Retina (tissue), 1 donor: ENCODE measurements at regions not wholly inside any gene's neighbourhood (a gene's known extent, or its start where the extent isn't known, plus 50 kb on each side); places are given as distances from the start of the nearest gene placed in this dataset.

Experiments used
- DNase-seq: peaks from one replicate; pipeline ENCODE4 v3.0.0-alpha.2; 2016

DNA sequence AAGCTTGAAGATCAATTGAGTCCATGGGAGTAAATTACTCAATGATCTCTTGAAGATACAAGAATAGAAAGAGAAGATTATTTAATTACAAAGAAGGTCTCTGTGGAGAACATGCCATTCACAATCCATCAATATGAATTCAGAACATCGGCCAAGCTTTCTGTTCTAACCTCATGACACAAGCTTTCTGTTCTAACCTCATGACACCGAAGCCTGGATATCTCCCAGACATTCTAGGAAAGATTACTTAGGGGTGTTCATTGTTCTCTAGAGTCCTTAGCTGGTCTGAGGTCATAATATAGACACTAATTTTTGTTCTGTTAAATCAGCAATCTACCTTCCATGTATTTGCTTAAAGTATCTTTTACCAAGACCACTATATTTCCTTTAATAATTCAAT lies 95.5 kb downstream of the RDH14 start:
- no peak for DNase-seq

DNA sequence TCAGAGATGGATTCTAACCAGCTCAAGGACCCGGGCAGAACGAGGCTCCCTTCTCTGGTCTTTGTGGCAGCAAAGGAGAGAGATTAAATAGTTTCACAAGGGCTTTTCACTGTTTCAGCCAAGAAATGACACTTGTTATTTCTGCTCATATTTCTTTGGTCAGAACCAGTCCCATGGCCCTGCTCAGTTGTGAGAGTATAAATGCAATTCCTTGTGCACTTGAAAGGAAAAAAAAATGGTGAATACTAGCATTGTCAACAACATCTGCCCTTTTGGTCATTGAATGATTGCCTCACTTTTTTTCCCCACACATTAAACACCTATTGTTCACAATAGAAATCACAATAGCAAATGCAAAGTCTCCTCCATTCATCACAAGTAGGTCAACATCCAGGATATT lies 104.4 kb downstream of the RDH14 start:
- DNase-seq, result no peak

DNA sequence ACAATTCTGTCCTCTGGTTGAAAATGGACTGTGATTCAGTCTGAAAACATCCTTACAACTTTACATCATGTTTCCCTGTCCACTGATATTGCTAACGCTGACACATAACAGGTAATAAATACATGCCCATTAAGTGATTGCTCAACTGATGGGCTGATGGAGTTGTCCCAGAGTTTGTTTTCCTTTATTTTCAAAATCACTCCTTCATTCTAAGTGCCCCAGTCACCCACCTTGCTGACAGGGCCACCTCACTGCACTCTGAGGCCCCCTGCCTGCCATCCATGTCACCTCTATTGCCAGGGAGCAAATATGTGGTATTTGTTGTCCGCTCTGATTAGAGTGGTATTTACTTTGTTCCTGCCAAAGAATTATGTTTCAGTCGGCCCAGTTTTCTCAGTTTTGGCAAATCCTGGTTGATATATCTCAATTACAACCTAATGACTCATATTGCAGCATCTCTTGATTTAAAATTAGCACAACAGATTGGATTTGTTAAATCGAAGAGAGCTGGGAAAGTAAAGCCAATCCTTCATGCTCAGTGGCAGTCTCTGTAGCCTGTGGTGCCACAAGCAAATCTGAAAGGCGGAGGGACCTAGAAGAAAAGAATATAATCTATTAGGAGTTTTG lies 105.1 kb downstream of the RDH14 start:
- DNase-seq, result no peak

- DNase-seq, result no peak
Measured at GRCh38 chr2:18454692-18455235, 105.7 kb downstream of the RDH14 start.

DNA sequence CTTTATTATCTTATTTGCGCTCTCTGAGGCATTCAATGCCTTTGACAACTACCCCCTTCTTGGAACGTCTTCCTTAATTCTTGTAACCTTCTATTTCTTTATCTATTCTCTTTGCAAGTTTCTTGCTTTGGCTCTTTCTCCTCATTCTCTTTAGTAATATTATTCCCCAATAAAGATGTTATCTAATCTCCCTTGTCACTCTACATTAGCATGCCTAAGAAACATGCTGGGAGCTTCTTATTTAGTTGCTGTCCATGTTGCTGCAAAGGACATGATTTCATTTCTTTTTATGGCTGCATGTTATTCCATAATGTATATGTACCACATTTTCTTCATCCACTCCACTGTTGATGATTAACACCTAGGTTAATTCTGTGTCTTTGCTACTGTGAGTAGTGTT lies 113.7 kb downstream of the RDH14 start:
- DNase-seq, result no peak

- DNase-seq, result peak; percentile 8
Measured at GRCh38 chr2:18445433-18446320, 114.8 kb downstream of the RDH14 start.

GRCh38 chr2:18444806-18445205 lies 115.6 kb downstream of the RDH14 start:
- no peak for DNase-seq

- DNase-seq, result no peak
Measured at GRCh38 chr2:18441583-18441982, 118.9 kb downstream of the RDH14 start.

- no peak for DNase-seq
Measured at GRCh38 chr2:18440777-18441176, 119.7 kb downstream of the RDH14 start.

DNA sequence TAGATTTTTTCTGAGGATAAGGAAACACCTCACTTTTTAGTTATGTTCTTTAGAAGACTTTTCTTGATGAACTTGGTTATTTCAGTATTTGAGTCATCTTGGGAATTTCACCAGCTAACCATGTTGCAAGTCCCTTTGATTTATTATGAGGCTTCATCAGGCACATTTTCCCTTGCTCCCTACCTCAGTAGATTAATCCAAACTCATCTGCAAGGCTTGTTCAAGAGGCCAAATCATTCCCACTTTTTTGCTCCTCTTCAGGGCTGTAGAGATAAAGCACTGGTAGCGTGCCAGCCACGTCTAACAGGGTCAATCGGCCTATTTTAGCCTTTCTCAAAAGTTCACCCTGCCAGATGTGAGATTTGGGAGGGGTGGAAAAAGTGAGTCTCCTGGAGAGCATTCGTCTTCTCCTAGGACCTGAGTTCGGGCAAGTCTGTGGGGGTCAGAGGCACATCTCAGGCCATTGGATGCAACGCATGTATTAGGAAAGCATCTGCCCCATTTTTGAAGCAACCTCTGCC lies 120.3 kb downstream of the RDH14 start:
- DNase-seq, result no peak

GRCh38 chr2:18439716-18440115 lies 120.7 kb downstream of the RDH14 start:
- DNase-seq, result no peak

DNA sequence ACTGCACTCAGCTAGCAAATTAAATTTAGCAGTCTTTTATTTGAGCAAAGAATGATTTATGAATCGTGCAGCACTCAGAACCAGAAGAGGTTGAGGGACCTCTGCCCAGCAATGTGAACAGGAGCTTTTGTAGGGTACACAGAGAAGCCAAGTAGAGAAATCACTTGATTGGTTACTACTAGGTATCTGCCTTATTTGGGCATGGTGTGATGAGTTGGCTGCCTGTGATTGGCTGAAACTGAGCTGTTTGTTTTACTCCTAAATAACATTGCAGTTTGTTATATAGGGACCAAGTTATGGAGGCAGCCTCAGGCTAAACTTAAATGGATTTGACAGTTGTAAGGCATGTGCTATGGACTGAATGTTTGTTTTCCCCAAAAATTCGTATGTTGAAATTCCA lies 122.5 kb downstream of the RDH14 start:
- DNase-seq, result no peak

DNA sequence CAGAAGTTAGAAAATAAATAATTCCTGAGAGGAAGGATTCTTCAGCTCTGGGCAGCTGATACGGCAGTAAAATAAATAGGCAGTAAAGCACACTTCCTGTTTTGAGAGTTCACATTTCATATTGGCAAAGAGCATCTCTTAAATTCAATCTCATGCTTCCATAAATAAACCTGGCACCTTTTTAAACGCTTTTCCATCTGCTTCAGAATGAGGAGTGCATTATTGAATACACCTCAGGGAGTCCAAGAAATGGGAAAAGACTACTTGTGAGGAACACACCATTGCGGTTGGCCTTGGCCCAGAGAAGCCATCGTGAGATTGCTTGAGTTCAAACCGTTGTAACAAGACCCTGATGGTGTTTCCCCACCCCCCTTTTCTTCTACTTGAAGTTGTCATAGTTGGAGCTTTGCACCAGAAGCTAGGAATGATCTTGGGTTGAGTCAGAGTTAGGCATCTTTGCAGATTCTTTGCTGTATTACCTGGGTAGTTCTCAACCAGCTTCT lies 123.9 kb downstream of the RDH14 start:
- DNase-seq, result no peak

DNA sequence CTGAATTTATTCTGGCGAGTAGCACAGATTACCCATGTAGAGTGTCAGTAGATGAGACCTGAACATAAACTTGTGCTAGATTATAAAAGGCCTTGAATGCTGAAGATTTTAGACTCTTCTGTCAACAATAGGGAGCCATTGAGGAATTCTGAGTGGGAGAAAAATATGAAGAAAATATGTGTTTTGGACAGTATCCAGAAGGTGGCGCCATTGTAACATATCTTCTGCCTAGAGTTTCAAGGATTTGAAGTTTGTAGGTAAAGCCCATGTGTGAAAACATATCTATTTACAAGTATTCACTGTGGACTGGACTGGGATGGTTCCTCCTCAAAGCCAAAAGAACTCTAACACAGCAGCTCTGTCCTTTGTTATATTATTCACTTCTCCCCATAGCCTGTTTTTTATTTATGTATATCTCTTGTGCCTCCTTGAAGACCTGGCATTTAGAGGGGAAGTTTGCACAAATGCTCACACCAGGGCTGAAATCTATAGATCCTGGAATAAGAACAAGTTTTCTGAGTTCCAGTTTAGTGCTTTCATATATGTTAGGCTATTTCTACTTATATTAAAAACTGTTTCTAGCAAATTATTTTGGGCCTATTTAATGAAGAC lies 124.9 kb downstream of the RDH14 start:
- DNase-seq, result peak; percentile 38

- DNase-seq, result no peak
Measured at GRCh38 chr2:18433872-18434271, 126.6 kb downstream of the RDH14 start.

GRCh38 chr2:18432999-18433398 lies 127.5 kb downstream of the RDH14 start:
- DNase-seq, result no peak

GRCh38 chr2:18430996-18431748 lies 129.3 kb downstream of the RDH14 start:
- DNase-seq, result no peak

- no peak for DNase-seq
Measured at GRCh38 chr2:18428516-18428915, 131.9 kb downstream of the RDH14 start.

DNA sequence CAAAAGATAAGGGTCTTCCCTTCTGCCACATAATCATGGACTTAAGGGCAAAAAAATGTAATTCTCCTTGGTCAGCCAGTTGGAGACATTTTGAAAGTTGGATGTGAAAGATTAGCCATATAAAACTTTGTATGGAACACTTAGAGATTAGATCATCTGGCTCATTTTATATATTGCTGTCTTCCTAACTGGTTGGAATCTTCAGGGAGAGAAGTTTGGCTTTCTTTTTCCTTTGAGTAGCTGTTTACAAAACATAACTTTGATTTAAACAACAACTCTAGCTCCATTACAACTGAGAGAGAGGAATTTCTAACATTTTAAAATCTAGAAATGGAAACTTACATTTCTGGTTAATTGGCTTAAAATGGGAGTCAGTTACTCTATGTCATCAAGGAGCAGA lies 132.7 kb downstream of the RDH14 start:
- DNase-seq, result no peak

- DNase-seq, result no peak
Measured at GRCh38 chr2:18426174-18426573, 134.3 kb downstream of the RDH14 start.

DNA sequence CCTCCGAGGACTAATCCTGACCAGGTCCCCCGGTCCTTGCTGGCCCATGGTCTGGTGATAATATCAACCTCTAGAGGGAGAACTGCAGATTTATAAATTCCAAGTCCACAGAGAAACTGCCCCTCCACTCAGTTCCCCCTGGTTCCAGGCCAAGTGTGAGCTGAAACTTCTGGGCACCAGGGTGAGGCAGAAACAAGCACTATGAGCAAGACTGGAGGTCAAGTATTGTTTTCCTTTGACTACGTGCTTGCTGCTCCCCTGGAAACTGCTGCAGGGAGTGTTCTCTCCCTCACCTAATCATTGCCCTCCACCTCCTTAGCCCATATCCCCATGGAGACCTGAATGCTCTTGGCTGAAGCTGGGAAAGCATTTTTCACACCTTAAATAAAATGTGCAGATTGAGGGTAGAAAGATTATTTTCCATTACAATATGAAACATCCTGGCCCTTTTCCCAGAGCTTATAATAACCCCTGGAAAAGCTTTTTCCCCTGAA lies 135.2 kb downstream of the RDH14 start:
- no peak for DNase-seq

DNA sequence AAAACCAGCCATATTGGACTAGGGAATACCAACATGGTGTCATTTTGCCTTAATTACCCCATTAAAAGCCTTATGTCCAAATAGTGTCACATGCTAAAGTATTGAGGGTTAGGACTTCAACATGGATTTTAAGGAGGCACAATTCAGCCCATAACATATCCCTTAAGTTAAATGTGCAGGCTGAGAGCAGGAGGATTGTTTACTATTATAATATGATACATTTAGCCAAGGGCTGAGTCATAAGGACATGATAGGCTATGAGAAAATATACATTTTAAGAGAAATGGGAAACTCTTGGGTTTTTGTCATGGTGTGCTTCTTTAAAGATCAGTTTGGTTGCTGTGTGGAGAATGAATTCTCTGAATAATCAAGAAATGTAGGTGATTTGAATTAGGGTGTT lies 136.8 kb downstream of the RDH14 start:
- no peak for DNase-seq
